PC-3 (cell line): ENCODE measurements at regions not wholly inside any gene's neighbourhood (a gene's known extent, or its start where the extent isn't known, plus 50 kb on each side); places are given as distances from the start of the nearest gene placed in this dataset.

Experiments used
- ATAC-seq: fragments of 200-7000 bp; cut with Tn5 transposase; 2 replicates; pipeline ENCODE4 v1.9.1; 2020; ENCODE audit warnings: mild to moderate bottlenecking, moderate library complexity
- BruUV-seq: library from RNA; stranded (reverse); fragments of 400-500 nt; replicated peaks from 2 replicates; lab custom pipeline; 2021; lab: Mats Ljungman, UMichigan
- CTCF ChIA-PET: fragments of 300-600 bp; sonication (Branson Sonifier 250); formaldehyde crosslinking; loops from one replicate; lab custom pipeline; 2022; ENCODE audit warnings: antibody characterized with exemption; lab: Charles Lee
- POLR2A ChIA-PET: fragments of 300-600 bp; sonication (Branson Sonifier 250); formaldehyde crosslinking; loops from one replicate; lab custom pipeline; 2022; ENCODE audit warnings: antibody characterized with exemption; ENCODE audit not compliant: unreplicated experiment; lab: Charles Lee
- DNase-seq: peaks from one replicate; pipeline ENCODE4 v3.0.0-alpha.2; 2015
- H2AFZ ChIP-seq: fragments of 300-600 bp; sonication (generic); 2 replicates; pipeline ENCODE4 v1.6.0; 2016; ENCODE audit warnings: antibody characterized with exemption, low read length
- H3F3A ChIP-seq: fragments of 300-600 bp; sonication (generic); one replicate; pipeline ENCODE4 v1.6.0; 2017; ENCODE audit warnings: antibody characterized with exemption, low read length, control low read depth, mild to moderate bottlenecking; ENCODE audit not compliant: unreplicated experiment
- H3K27ac ChIP-seq: fragments of 300-600 bp; sonication (generic); 2 replicates; pipeline ENCODE4 v1.5.1; 2016; ENCODE audit warnings: mild to moderate bottlenecking, low read length
- H3K27me3 ChIP-seq: fragments of 300-600 bp; sonication (generic); 2 replicates; pipeline ENCODE4 v1.6.1; 2016; ENCODE audit warnings: low read length, mixed read lengths
- H3K36me3 ChIP-seq: fragments of 300-600 bp; sonication (generic); 2 replicates; pipeline ENCODE4 v1.6.1; 2016; ENCODE audit warnings: low read depth, mixed run types, low read length, mixed read lengths
- H3K4me1 ChIP-seq: fragments of 300-600 bp; sonication (generic); 2 replicates; pipeline ENCODE4 v1.5.1; 2016; ENCODE audit warnings: low read length; ENCODE audit not compliant: insufficient read depth
- H3K4me2 ChIP-seq: fragments of 300-600 bp; sonication (generic); 2 replicates; pipeline ENCODE4 v1.6.0; 2016; ENCODE audit warnings: low read length
- H3K4me3 ChIP-seq: fragments of 300-600 bp; sonication (generic); 2 replicates; pipeline ENCODE4 v1.5.1; 2016; ENCODE audit warnings: mild to moderate bottlenecking, low read length, mixed read lengths
- H3K79me2 ChIP-seq: fragments of 300-600 bp; sonication (generic); 2 replicates; pipeline ENCODE4 v1.6.1; 2017; ENCODE audit warnings: low read length, mixed read lengths
- H3K9ac ChIP-seq: fragments of 300-600 bp; sonication (generic); 2 replicates; pipeline ENCODE4 v1.6.0; 2016; ENCODE audit warnings: mild to moderate bottlenecking, low read length
- H3K9me2 ChIP-seq: fragments of 300-600 bp; sonication (generic); replicated peaks from 2 replicates; pipeline ENCODE4 v1.6.1; 2016; ENCODE audit warnings: mixed run types, low read length, mixed read lengths
- H3K9me3 ChIP-seq: fragments of 300-600 bp; sonication (generic); 2 replicates; pipeline ENCODE4 v1.6.1; 2016; ENCODE audit warnings: low read length, mixed read lengths
- H4K20me1 ChIP-seq: fragments of 300-600 bp; sonication (generic); 2 replicates; pipeline ENCODE4 v1.6.1; 2016; ENCODE audit warnings: low read length, mixed read lengths
- EZH2 ChIP-seq: fragments of 300-600 bp; sonication (generic); IDR thresholded peaks from one replicate; pipeline ENCODE4 v1.6.1; 2017; ENCODE audit warnings: antibody characterized with exemption, mild to moderate bottlenecking, low read length; ENCODE audit not compliant: unreplicated experiment
- EZH2phosphoT487 ChIP-seq: fragments of 300-600 bp; sonication (generic); IDR thresholded peaks from 2 replicates; pipeline ENCODE4 v1.6.1; 2018; ENCODE audit warnings: mild to moderate bottlenecking, antibody characterized with exemption, low read length, borderline replicate concordance
- intact Hi-C: fragments of 100-400 bp; cut with micrococcal nuclease; formaldehyde crosslinking; loops from 2 replicates; pipeline ENCODE4 v1.9.0; 2023
- TF ChIP-seq, protein P1 (sequence below): fragments of 300-600 bp; sonication (generic); conservative IDR thresholded peaks from 2 replicates; pipeline ENCODE4 v1.5.1; 2017; ENCODE audit warnings: antibody characterized with exemption, low read depth, mild to moderate bottlenecking, low read length

DNA sequence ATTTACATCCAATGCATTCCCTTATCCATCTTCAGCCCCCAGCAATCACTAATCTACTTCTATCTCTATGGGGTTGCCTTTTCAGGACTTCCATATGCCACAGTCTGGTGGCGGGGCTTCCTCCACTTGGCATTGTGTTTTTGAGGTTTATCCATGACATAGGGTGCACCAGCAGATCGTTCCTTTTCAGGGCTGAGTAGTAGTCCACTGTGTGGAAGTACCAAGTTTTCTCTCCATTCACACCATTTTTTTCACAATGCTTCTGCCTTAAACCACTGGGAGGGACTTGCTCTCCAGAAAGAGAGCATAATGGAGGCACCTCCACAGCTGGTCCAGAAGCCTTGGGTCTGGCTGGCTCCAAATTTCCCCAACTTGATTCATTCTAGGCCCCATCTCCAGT, 144.0 kb upstream of the IQSEC1 start:
- peaks cover 32% of the 10 kb centered on the region for H3K79me2 ChIP-seq
- DNase-seq (no peak), ATAC-seq (no peak)
- BruUV-seq, result no TSS peak
- H3K4me1 ChIP-seq, result peaks cover 45% of the 10 kb centered on the region
- H3K4me3 ChIP-seq, result no peak overlapping the region
- H3K36me3 ChIP-seq, result no peaks in the 10 kb centered on the region
- no peak overlapping the region for H2AFZ ChIP-seq
- H3K9me2 ChIP-seq, result no peaks in the 10 kb centered on the region
- no peak overlapping the region for H3K9ac ChIP-seq
- intact Hi-C loops, result loop anchor here (5.0 kb wide), 1 partner anchor 65 kb away; no protein-coding TSS in a partner anchor
- H3K27ac ChIP-seq, result peak overlapping the region; percentile 76; the same call in 1 of the 2 replicates
- H3K9me3 ChIP-seq, result no peaks in the 10 kb centered on the region
- peaks cover 3% of the 10 kb centered on the region for H3F3A ChIP-seq
- TF ChIP-seq EZH2phosphoT487 (no peak), EZH2 (no peak)
- TF ChIP-seq, protein P1, sequence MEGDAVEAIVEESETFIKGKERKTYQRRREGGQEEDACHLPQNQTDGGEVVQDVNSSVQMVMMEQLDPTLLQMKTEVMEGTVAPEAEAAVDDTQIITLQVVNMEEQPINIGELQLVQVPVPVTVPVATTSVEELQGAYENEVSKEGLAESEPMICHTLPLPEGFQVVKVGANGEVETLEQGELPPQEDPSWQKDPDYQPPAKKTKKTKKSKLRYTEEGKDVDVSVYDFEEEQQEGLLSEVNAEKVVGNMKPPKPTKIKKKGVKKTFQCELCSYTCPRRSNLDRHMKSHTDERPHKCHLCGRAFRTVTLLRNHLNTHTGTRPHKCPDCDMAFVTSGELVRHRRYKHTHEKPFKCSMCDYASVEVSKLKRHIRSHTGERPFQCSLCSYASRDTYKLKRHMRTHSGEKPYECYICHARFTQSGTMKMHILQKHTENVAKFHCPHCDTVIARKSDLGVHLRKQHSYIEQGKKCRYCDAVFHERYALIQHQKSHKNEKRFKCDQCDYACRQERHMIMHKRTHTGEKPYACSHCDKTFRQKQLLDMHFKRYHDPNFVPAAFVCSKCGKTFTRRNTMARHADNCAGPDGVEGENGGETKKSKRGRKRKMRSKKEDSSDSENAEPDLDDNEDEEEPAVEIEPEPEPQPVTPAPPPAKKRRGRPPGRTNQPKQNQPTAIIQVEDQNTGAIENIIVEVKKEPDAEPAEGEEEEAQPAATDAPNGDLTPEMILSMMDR, result no peak
- H4K20me1 ChIP-seq, result no peaks in the 10 kb centered on the region
- POLR2A ChIA-PET, result no interaction called here
- no peak overlapping the region for H3K4me2 ChIP-seq
- no peaks in the 10 kb centered on the region for H3K27me3 ChIP-seq
- CTCF ChIA-PET, result interaction anchor here (1.3 kb wide), 1 partner anchor 13 kb away, joined by 6 read pairs; no protein-coding TSS in a partner anchor

DNA sequence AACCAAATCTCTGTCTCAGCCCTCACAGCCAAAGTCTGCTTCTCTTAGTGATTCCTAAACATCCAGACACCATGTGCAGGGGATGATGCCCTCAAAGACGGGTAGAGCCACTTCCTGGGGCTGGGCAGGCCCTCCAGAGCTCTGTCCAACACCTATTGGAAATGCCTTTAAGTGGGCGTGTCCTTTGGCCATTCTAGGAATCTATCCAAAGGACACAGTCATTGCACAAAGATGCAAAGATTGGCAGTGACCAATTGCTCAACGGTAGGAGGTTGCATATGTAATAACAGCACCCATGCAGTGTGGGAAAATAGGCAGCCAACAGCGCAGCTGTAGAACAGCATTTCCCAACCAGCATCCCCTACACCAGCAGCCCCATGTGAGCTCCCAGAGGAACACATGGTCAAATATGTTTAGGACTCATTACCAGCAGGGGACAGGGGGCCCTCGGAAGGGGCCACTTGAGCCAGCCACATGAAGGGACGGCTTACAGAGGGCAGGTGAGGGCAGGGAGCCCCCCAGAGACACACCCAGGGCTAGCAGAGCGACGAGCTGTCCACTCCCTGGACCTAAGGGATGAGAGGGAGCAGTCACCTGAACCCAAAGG, 142.8 kb upstream of the IQSEC1 start:
- peaks cover 3% of the 10 kb centered on the region for H3F3A ChIP-seq
- no peaks in the 10 kb centered on the region for H3K9me3 ChIP-seq
- no peak overlapping the region for H2AFZ ChIP-seq
- no peak for TF ChIP-seq EZH2phosphoT487
- no peak for TF ChIP-seq EZH2
- TF ChIP-seq, protein P1, result no peak
- no peaks in the 10 kb centered on the region for H3K36me3 ChIP-seq
- H3K27me3 ChIP-seq, result no peaks in the 10 kb centered on the region
- peaks cover 32% of the 10 kb centered on the region for H3K79me2 ChIP-seq
- ChIA-PET CTCF (no interaction called here), POLR2A (interaction anchor here (0.7 kb wide), 1 partner anchor 321 kb away, joined by 4 read pairs; no protein-coding TSS in a partner anchor)
- H4K20me1 ChIP-seq, result no peaks in the 10 kb centered on the region
- H3K9ac ChIP-seq, result peak overlapping the region; percentile 40; the same call in 1 of the 2 replicates
- DNase-seq (peak; percentile 98), ATAC-seq (peak; percentile 61)
- H3K4me1 ChIP-seq, result peaks cover 45% of the 10 kb centered on the region
- intact Hi-C loops, result loop anchor here (5.0 kb wide), 1 partner anchor 66 kb away; no protein-coding TSS in a partner anchor
- peak overlapping the region; percentile 70 for H3K27ac ChIP-seq
- BruUV-seq, result no TSS peak
- H3K4me3 ChIP-seq, result no peak overlapping the region
- peak overlapping the region; percentile 52; the same call in 1 of the 2 replicates for H3K4me2 ChIP-seq
- H3K9me2 ChIP-seq, result no peaks in the 10 kb centered on the region
